ENCODE measurements at regions not wholly inside any gene's neighbourhood (a gene's known extent, or its start where the extent isn't known, plus 50 kb on each side); places are given as distances from the start of the nearest gene placed in this dataset.
"Not testable (repeated sequence)": the region's sequence is repeated elsewhere in the genome, so short reads cannot be mapped to it uniquely, and the experiment has no call there.

DNA sequence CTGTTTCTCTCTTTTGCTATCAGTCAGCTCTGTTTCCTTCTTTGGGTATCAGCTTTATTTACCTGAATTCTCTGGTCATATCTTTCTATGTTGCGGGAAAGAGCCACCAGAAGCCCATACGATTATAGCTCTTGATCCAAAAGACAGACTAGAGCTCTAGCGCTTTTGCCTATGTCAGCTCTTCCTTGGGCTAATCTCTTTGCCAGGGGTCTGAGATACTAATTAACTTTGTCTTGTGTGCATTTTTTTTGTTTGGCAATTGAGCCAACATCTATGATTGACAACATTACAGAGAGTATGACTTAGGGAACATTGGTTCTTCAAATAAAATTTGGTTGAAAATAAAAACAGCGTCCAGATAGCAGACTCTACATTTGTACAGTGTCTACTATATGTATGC lies 603.0 kb downstream of the KCTD16 start:
- no peak for FAIRE-seq

DNA sequence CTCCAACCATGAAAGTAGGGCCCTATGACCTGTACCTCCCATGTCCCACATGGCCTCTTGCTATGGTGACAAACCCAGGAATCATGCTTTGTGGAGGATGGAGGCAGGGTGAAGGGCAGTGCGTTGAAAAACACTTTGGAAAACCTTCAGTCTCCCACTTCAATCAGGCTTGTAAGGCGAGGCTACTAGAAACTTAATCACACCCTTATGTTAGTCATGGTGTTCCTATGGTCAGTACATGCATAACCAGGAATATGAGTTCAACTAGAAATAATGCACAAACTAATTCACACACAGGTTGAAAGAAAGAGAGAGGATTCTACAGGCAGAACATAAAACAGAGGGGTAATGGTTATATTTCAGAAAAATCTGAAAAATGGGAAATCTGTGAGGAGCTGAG lies 601.1 kb downstream of the KCTD16 start:
- no peak for FAIRE-seq

DNA sequence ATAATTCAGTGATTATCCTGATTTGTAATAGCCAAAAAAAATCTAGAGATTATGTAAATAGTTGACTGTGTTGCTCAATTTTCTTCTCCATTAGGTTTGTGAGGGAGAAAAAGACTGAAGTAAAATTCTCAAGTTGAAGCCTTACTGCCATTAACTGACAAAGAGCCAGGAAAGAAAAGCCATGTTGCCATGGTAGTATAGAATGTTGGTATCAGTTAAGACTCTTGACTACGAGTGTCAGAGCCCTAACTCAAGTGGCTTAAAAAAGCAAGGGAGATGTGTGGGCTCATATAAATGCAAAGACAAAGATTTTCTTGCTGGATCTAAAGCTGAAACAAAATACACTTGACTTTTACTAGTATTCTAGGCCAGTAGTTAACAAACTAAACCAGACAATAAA lies 571.7 kb downstream of the KCTD16 start:
- FAIRE-seq: no peak

DNA sequence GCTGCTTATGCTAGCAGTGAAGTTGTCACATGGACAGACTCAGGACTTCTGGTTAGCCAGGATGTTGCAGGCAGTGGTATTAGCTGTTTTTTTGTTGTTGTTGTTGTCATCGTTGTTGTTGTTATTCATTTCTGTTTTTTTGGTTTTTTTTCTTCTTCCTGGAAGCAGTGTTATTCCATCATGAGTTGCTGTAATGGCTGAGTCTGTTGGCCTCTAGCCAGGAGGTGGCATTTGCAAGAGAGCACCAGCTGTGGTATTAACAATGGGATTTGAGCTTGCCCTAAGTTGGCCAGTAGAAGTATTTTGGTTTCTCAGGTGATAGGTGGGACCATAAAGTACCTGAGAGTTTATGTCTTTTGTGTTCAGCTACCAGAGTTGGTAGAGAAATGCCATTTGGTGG lies 561.1 kb downstream of the KCTD16 start:
- FAIRE-seq: no peak

DNA sequence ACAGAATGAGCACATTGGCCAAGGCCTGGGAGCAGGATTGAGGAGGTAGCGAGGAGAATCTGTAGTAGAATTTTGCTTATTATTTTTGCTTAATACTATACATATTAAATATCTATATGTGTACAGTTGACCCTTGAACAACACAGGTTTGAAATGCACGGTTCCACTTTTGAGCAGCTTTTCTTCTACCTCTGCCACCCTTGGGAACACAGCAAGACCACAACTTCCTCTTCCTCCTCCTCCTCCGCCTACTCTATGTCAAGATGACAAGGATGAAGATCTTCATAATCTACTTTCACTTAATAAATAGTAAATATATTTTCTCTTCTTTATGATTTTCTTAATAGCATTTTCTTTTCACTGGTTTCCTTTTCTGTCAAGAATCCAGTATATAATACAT lies 541.4 kb downstream of the KCTD16 start:
- no peak for FAIRE-seq

DNA sequence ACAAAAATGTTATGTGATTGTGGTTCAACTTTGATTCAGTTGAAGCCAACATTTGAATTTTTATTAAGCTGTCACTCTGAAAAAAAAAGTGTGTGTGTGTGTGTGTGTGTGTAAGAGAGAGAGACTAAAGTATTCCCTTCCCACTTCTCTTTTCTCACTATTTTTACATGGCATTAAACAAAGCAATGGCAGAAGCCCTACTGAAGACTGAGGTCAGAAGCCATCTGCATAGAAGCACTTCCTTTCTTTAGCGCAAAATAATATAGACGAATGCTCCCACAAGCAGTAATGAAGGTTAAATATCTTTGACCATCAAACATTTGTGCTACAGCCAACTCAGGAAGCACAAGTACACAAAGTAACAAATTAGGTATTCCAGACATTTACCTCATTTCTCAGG lies 540.5 kb downstream of the KCTD16 start:
- no peak for FAIRE-seq

DNA sequence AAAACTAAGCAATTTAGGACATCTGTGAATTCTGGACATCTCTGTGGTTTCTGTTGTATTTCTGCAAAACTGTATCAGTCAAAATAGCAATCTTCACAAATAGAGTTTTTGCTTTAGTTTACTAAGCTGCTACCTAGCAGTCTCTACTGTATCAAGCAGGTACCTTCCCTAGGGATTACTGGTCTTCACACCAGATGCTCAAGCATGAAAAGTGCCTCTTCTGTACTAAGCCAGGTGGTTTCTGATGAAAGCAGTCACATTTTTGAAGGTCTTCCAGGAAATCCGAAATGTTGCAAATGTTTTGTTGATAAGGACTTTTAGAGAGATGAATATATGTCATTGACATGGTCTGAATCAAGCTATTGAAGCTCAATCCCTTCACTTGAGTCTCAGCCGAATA lies 540.0 kb downstream of the KCTD16 start:
- FAIRE-seq: no peak

DNA sequence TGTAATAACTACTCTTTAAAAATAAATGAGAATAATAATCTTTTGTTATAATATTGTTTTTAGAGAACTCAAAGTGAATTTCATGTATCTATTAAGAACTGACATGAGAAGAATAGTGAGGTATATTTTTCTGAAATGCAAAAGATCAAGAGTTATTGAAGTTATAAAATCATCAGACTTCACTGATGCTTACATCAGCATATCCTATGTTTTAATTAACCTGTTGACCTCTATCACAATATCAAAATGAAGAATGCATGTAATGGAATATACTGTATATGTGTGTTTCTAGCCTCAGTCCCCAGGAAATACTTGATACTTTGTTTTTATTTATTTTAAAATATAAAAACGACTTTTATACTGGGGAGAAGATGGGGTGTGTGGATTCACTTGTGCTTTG lies 533.1 kb downstream of the KCTD16 start:
- FAIRE-seq: no peak

DNA sequence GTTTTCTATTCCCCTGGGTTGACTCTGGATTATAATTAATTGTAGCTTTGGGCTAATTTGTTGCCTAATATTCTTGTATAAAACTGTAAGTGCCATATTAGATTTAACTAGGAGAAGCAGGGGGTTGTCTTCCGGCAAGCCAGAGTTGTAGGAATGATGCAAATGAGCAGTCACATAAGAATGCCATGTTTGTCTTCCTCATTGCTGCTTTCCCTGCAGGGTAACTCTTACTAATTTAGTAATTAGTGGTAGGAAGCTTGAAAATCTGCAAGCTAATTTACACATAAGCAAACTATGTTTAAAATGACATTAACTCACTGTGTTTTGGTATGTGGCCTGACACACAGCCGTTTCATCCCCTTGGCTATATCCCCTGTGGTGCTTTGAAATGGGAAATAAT lies 527.8 kb downstream of the KCTD16 start:
- FAIRE-seq: no peak

DNA sequence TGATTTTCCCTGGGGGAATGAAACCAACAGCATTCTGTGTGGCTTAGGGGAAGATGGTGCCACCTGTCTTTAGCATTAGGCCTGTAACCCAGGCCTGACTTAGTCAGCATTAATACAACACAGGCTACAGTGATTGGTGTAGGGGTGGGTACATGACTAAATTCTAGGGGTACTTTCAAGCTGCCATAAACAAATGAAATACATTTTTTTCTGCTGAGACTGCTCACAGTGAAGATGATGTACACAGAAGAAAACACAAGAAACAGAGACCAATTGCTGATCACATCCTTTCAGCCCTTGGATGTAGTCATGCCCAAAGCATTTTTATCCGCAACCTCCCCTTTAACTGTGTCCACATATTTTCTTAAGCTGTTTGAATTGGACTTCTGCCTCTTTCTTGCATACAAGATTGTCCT lies 527.2 kb downstream of the KCTD16 start:
- FAIRE-seq: no peak

DNA sequence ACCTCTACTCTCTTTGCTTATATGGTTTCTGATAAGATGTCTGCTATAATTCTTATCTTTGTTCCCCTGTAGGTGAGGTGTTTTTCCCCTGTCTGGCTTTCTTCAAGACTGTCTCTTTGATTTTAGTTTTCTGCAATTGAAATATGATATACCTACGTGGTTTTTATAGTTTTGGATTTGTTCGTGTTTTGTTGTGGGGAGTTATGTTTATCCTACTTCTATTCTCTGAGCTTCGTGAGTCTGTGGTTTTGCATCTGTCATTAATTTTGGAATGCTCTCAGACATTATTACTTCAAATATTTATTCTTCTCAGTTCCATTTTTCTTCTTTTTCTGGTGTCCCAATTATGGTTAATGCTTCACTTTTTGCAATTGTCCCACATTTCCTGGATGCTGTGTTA lies 521.3 kb downstream of the KCTD16 start:
- FAIRE-seq: no peak

DNA sequence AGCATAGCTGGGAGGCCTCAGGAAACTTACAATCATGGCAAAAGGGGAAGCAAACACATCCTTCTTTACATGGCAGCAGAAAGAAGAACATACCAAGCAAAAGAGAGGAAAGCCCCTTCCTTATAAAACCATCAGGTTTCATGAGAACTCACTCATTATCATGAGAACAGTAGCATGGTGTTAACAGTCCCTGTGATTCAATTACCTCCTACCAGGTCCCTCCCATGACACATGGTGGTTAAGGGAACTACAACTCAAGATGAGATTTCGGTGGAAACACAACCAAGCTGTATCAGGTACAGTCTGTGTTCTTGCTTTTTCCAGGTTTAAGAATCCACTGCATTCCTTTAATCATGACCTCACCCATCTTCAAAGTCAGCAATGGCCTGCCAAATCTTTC lies 514.2 kb downstream of the KCTD16 start:
- no peak for FAIRE-seq

DNA sequence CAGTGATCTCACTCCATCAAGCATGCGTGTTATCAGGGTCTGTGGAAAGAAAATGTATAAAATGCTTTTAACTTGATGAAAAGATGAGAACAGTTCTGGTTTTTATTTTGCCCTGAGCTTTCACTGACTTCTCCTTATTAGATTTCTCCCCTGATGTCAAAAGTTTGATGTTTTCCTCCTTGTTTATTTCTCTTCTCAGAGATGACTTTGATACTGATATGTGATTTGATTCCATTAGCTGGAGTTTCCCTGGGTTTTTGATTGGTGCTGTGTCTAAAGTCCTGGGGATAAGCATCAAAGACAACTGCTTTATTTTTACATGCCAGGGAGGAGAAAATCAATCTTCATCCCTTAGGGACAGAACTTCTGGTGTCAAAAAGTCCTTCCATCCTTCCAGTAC lies 510.0 kb downstream of the KCTD16 start:
- no peak for FAIRE-seq

DNA sequence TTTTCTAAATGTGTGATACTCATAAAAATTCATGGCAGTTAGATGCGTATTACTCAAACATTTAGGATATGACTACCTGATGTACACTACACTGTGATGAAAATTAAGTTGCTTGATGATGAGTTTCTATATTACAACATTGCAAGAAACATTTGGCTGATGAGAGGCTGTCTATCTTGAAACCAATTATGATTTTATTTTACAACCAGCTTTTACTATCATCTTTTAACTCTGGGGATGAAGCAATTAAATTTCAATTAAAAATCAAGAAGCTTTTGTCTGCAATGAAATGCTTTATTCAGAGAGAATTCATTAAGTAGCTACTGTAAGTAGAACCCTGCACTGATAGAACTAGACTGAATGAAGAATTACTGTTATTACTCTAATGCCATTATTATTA lies 500.4 kb downstream of the KCTD16 start:
- no peak for FAIRE-seq

DNA sequence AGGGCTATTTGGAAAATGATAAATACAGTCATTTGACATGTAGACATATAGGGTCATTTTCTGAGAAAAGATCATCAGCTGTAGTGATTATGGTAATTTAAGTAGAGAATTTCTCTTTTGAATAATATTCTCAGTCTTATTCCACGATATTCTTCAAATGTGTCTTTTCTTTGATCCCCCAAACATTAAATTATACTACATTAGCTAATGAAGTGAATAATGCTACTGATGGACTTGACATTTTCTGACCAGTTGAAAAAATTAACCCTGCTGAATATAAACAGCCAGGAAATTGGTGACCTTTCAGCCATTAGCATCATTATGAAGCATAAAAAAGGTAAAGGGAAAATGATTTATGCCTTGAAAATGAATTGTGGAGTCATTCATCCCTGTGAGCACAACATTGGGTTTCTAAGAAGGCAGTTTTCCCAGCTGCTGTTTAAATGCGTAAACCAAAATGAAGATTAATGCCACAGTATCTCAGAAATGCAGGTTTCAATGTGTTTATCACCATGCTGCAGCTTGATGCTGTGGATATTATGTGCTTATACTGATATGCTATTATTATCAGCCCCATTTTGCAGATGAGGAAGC lies 489.1 kb downstream of the KCTD16 start:
- no peak for FAIRE-seq

DNA sequence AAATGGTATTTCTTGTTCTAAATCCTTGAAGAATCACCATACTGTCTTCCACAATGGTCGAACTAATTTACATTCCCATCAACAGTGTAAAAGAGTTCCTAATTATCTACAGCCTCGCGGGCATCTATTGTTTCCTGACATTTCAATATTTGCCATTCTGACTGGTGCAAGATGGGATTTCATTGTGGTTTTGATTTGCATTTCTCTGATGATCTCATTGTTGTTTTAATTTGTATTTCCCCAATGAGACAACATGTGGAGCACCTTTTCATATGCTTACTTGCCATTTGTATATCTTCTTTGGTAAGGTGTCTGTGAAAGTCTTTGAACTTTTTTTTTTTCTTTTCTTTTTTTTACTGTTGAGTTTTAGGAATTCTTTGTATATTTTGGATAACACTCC lies 473.6 kb downstream of the KCTD16 start:
- no peak for FAIRE-seq

DNA sequence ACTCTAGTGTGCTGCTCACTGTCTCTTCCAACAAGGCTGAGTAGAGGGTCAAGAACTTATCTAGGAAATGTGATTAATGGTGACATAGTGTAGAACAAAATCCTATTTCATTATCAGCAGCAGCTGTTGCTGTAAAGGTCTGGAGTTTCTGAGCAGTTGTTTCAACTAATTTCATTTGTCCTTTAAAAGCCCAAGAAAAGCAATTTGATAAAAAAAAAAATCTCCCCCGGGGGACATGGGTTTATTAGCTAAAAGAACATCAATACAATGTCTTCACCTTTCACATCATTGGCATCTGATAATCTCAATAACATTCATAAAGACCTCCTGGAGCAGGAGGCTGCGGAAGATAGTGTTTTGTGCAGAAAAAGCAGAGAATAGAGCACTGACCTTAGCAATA lies 468.1 kb downstream of the KCTD16 start:
- FAIRE-seq: no peak

DNA sequence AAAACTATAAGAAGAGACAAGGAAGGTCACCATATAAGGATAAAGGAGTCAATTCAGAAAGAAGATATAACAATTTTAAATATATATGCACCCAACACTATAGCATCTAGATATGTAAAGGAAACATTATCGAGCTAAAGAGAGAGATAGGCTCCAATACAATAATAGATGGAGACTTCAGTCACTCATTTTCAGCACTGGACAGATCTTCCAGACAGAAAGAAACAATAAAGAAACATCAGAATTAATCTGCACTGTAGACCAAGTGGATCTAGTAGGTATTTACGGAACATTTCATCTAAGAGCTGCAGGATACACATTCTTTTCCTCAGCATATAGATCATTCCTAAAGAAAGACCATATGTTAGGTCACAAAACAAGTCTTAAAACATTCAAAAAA lies 463.5 kb downstream of the KCTD16 start:
- no peak for FAIRE-seq

DNA sequence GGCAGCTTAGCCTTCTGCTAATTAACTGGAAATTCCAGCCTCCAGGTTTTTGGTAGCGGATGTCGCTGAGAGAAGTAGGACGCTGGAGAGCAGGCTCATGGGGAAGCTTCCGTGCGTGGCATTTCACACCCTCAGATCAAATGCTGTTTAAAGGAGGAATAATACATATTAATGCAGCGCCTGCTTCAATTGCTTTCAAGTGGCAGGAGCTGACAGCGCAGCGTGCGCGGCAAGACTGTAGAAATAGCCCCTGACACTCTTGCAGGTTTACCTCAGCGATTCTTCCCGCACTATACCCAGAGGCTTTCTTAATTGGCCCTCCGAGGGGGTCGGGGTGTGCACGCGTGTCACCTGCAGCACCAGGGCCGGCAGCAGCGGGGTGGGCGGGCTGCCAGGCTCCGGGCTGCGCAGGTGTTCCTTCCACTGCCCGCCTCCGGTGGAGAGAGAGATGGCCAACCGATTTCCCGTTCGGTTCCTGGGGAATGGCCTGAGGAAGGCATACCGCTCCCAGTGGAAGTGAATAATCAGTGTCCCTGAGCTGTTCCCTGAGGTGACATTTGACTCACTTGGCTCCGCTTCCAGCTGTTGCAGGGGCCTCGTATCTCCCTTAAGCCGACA lies 427.9 kb downstream of the KCTD16 start:
- FAIRE-seq: no peak

DNA sequence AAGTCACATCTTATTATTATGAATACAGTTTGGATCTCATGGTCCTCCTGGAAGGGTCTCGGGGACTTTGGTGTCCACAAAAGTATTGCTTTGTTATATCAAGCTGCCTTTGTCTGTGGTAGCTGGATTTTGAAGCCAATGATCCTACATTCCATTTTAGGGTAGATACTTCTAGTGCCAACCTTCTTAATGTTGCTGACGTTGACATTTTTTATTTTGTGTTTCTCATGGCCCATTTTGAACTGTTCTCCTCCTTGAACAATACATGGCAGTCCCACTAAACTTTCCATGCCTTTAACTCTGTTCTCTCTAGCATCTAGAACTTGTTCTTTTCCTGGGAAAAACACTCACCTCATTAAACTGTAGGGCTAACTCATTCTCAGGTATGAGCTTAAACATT lies 425.8 kb downstream of the KCTD16 start:
- no peak for FAIRE-seq

DNA sequence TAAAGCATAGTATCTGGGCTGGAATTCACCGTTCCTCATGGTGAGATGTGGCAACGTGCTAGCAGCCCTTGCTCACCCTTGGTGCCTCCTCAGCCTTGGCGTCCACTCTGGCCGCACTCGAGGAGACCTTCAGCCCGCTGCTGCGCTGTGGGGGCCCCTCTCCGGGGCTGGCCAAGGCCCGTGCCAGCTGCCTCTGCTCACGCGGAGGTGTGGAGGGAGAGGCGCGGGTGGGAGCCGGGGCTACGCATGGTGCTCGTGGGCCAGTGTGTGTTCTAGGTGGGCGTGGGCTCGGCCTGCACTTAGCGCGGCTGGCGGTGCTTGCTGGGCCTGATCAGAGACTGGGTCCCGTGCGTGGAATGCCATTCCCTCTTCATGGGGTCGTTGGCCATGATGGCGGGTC lies 424.2 kb downstream of the KCTD16 start:
- no peak for FAIRE-seq

DNA sequence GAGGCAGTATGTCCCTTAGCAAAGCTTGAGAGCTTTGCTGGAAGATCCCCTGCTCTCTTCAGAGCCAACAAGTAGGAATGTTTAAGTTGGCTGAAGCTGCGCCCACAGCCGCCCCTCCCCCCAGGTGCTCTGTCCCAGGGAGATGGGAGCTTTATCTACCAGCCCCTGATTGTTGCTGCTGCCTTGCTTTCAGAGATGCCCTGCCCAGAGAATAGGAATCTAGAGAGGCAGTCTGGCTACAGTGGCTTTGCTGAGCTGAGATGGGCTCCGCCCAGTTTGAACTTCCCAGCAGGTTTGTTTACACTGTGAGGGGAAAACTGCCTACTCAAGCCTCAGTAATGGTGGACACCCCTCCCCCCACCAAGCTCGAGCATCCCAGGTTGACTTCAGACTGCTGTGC lies 423.6 kb downstream of the KCTD16 start:
- FAIRE-seq: not testable (repeated sequence)

DNA sequence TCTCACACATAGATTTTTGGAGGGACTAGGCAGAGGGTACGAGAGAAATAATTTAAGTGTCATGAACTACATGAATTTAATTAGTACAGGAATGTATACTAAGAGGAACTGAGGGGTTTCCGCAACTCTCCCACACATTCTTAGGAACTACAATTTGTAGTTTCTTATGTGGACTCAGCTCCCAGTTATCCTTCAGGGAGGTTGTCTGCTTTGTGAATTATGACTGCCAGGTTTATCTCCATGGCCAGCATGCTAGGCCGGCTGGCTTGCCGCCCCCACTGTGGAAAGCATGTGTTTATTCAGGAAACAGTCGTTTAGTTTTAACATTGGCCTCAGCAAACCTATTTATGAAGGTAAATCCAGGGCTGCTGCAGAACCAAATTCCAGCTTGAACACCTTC lies 415.0 kb downstream of the KCTD16 start:
- no peak for FAIRE-seq

DNA sequence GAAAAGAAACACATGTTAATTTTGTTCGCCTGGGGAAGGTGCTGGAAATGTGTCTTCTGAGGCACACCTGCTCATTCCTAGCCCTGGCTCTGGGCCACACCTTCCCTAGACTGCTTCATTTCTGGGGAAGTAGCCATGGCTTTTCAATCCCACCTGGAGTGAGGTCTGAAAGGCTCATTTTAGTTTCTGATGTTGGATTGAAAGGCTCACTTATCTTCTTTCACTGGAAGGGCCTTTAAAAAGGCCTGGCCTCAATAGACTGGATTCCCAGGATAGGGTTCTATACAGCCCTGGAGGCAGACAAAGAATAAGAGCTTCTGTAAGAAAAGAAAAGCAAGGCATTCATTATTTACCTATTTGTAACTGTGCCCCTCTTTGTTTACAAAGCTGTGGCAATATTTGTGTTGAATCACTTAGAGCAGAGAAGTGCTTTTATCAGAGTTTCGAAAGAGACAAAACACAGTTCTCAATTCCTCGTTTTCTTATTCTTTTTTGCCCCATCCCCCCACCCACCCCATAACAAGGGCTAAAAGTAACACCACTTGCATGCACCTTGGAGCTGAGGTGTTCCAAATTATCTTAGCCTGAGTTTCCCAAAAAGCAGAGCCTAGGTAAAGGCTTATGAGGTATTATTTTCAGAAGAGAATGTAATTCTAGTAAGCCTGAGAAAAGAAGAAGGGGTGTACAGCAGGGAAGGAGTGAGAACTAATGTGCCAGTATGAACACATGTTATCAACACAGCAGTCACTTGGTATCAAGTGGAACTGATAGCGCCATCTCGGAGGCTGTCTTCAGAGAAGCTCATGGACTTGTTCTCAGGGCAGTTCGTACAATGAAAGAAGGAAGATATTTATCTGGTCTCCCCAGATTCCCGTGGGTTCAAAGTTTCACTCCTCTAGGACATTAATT lies 413.1 kb downstream of the KCTD16 start:
- FAIRE-seq: no peak
